ENCODE measurements at regions not wholly inside any gene's neighbourhood (a gene's known extent, or its start where the extent isn't known, plus 50 kb on each side); places are given as distances from the start of the nearest gene placed in this dataset.

- TF ChIP-seq CTCF (IDR thresholded peaks at IDR 0.05; ENCODE audit: low read depth, low read length) (no peak), POLR2A (IDR thresholded peaks at IDR 0.05; ENCODE audit: extremely low read depth, insufficient read length) (no peak), MAX (IDR thresholded peaks at IDR 0.05; ENCODE audit: low read depth, low read length) (no peak)
Observed at GRCh38 chr15:70314688-70315087, 217.0 kb upstream of the TLE3 start.
